ENCODE measurements at regions not wholly inside any gene's neighbourhood (a gene's known extent, or its start where the extent isn't known, plus 50 kb on each side); places are given as distances from the start of the nearest gene placed in this dataset.

DNA sequence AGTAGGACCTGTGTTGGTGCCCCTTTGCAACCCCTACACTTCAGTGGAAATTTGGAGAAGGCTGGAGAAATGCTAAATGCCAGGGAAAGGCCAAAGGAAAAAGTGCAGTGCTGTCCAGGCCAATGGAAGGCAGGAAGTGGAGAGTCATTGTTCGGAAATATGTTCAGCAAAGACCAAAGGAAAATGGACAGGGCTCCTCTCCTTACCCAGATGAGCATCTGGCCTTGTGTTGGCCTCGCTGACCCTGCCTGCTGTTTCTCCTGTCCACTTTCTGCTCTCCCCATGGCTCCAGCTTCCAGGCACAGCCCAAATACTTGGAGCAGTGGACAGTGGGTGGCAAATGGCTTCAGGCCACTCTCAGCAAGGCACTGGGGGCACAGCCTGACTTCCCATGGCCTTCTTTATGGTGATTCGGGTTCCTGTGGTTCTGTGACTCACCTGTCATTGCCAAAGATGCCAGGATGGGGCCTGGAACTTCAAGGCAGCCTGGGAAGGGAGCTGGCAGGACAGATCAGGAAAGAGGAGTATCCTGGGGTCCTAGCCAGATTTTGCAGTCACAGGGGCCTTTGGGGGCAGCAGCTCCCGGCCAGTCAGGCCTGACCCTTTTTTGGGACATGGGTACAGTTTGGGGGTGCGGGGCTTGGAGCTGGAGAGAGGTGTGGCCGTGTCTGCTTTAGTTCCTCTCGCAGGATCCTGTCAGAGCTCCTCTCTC lies 190.9 kb upstream of the SLC24A3 start:
- Histone ChIP-seq H3K27ac (no peak overlapping the region), H3K36me3 (replicated peaks in 1 of 2) (no peaks in the 10 kb centered on the region), H3K9me3 (replicated peaks in 1 of 3) (no peaks in the 10 kb centered on the region), H3K4me3 (no peak overlapping the region), H3K4me1 (replicated peaks in 1 of 2) (peaks cover 0 to 13% of the 10 kb centered on the region in 2 donors), H3K27me3 (no peaks in the 10 kb centered on the region)
- intact Hi-C loops (cut with DNase I): no loop called here
- no peak for DNase-seq
- TF ChIP-seq POLR2A (IDR thresholded peaks at IDR 0.05): no peak
- TF ChIP-seq, protein P1, sequence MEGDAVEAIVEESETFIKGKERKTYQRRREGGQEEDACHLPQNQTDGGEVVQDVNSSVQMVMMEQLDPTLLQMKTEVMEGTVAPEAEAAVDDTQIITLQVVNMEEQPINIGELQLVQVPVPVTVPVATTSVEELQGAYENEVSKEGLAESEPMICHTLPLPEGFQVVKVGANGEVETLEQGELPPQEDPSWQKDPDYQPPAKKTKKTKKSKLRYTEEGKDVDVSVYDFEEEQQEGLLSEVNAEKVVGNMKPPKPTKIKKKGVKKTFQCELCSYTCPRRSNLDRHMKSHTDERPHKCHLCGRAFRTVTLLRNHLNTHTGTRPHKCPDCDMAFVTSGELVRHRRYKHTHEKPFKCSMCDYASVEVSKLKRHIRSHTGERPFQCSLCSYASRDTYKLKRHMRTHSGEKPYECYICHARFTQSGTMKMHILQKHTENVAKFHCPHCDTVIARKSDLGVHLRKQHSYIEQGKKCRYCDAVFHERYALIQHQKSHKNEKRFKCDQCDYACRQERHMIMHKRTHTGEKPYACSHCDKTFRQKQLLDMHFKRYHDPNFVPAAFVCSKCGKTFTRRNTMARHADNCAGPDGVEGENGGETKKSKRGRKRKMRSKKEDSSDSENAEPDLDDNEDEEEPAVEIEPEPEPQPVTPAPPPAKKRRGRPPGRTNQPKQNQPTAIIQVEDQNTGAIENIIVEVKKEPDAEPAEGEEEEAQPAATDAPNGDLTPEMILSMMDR (IDR thresholded peaks at IDR 0.05): no peak
- 74 to 81% (median 79%) methylated on average over 3 to 7 of the region's 7 CpGs for WGBS, 4 donors

DNA sequence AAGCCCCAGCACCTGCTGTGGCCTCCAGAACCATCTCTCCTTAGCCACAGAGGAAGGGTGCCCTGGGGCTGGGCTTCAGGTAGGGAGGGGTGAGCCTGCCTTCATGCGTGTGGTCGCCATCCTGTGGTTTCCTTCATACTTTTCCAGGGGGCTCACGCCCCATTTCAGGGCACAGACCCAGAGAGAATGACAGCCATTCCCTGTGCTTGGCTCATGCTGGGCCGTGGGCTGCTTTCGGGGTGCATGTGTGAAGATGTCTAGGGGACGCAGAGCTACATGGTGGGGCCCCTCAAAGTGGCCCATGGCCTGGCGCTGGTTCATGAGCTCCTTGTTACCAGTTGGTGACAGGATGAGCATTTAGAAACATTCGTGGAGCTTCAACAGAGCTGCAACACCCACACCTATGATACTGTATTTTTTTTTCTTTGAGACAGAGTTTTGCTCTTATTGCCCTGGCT lies 190.3 kb upstream of the SLC24A3 start:
- intact Hi-C loops (cut with DNase I): no loop called here
- WGBS, 4 donors: 81 to 86% (median 83%) methylated on average over 4 to 8 of the region's 8 CpGs
- H3K4me3 ChIP-seq: no peak overlapping the region
- H3K27me3 ChIP-seq: no peaks in the 10 kb centered on the region
- H3K36me3 ChIP-seq (replicated peaks in 1 of 2): no peaks in the 10 kb centered on the region
- H3K9me3 ChIP-seq (replicated peaks in 1 of 3): no peaks in the 10 kb centered on the region
- no peak overlapping the region for H3K27ac ChIP-seq
- H3K4me1 ChIP-seq (replicated peaks in 1 of 2): peaks cover 0 to 13% of the 10 kb centered on the region in 2 donors
- no peak for TF ChIP-seq POLR2A (IDR thresholded peaks at IDR 0.05)
- TF ChIP-seq, protein P1 (IDR thresholded peaks at IDR 0.05): no peak
- DNase-seq: no peak

DNA sequence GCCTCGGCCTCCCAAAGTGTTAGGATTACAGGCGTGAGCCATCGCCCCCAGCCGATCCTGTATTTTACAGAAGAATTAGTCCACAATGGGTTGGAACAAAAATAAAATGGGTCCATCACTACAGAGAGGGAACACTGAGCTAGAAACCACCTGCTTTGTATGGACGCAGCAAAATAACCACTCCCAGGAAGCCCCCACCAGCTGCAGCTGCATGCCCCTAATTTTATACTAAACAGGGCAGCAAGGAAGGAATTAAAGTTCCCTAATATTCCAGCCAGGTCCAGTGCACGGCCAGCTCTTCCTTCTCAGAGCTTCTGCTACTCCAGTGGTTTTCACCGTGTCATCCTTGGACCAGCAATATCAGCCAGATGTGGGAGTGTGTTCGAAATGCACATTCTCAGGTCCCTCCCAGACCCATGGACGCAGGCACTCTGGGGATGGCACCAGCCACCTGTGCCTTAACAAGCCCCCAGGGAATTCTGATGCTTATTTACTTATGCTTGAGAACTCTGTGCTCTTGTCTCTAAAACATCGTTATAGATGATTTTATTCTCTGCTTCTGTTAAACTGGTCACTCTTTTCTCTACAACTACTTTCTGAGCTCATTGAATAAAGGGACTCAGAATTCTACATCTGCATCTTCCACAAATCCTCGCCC lies 189.5 kb upstream of the SLC24A3 start:
- intact Hi-C loops (cut with DNase I): no loop called here
- TF ChIP-seq, protein P1 (IDR thresholded peaks at IDR 0.05): no peak
- TF ChIP-seq POLR2A (IDR thresholded peaks at IDR 0.05): no peak
- no peak overlapping the region for H3K27ac ChIP-seq

DNA sequence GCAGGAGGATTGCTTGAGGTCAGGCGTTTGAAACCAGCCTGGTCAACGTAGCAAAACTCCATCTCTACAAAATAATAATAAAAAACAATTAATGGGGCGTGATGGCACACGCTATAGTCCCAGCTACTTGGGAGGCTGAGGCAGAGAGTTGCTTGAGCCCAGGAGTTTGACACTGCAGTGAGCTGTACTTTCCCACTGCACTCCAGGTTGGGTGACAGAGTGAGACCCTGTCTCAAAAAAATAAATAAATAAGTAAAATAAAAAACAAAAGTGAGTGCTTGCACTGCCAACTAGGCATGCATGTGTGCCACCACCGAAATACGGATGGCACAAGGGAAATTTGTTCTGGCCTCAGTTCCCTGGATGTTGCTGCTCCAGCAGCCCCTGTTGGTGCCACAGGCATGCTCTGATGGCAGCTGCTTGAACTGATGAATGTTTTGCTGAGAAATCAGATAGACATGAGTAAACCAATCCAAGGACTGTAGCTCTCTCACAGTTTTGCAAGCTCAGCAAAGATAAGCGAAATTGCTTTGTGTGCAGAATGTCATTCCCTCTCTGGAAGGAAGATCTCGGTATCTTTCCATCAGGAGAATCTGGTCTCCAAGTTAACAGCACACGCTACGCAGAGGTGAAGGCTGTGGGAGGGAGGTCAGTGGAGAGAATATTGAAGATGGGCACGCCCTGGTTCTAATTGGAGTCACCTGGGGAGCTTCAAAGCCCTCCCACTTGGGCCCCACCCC lies 188.0 kb upstream of the SLC24A3 start:
- H3K4me1 ChIP-seq (replicated peaks in 1 of 2): peaks cover 0 to 13% of the 10 kb centered on the region in 2 donors
- no peak overlapping the region for H3K4me3 ChIP-seq
- peak in 4 of 7 donors; percentile 16 to 40 (median 26) for DNase-seq
- no peaks in the 10 kb centered on the region for H3K9me3 ChIP-seq (replicated peaks in 1 of 3)
- 46 to 52% (median 51%) methylated on average over 11 of the region's 11 CpGs for WGBS, 4 donors
- TF ChIP-seq POLR2A (IDR thresholded peaks at IDR 0.05): no peak
- TF ChIP-seq, protein P1 (IDR thresholded peaks at IDR 0.05): no peak
- intact Hi-C loops (cut with DNase I): no loop called here
- H3K27me3 ChIP-seq: no peaks in the 10 kb centered on the region
- H3K36me3 ChIP-seq (replicated peaks in 1 of 2): no peaks in the 10 kb centered on the region
- no peak overlapping the region for H3K27ac ChIP-seq

More for the DNA sequence above, 189.5 kb upstream of the SLC24A3 start:
- Histone ChIP-seq H3K36me3 (replicated peaks in 1 of 2) (no peaks in the 10 kb centered on the region), H3K4me1 (replicated peaks in 1 of 2) (peaks cover 0 to 13% of the 10 kb centered on the region in 2 donors), H3K27me3 (no peaks in the 10 kb centered on the region), H3K4me3 (no peak overlapping the region), H3K9me3 (replicated peaks in 1 of 3) (no peaks in the 10 kb centered on the region)
- DNase-seq: no peak
- WGBS, 4 donors: 82 to 90% (median 86%) methylated on average over 11 of the region's 11 CpGs

Measured in adrenal gland (tissue), 9 donors.